ENCODE measurements at regions not wholly inside any gene's neighbourhood (a gene's known extent, or its start where the extent isn't known, plus 50 kb on each side); places are given as distances from the start of the nearest gene placed in this dataset.

DNA sequence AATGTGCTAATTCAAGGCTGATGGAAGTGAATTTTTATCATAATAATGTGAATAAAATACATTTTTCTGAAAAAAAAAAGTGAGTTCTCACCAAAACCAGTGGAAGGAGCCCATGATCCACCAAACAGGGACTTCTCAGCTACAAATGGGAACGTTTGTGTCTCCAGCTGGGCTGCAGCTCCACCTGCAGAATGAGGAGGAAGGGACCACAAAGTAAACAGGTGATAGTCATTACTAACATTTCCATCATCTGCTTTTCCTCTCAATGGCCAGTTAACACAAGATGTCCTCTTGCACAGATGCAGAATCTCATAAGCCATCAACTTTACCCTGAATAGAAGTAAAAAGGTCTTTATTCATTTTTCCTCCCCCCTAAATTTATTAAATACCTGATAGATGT lies 246.2 kb downstream of the MRPL39 start:
- TF ChIP-seq, protein P1, sequence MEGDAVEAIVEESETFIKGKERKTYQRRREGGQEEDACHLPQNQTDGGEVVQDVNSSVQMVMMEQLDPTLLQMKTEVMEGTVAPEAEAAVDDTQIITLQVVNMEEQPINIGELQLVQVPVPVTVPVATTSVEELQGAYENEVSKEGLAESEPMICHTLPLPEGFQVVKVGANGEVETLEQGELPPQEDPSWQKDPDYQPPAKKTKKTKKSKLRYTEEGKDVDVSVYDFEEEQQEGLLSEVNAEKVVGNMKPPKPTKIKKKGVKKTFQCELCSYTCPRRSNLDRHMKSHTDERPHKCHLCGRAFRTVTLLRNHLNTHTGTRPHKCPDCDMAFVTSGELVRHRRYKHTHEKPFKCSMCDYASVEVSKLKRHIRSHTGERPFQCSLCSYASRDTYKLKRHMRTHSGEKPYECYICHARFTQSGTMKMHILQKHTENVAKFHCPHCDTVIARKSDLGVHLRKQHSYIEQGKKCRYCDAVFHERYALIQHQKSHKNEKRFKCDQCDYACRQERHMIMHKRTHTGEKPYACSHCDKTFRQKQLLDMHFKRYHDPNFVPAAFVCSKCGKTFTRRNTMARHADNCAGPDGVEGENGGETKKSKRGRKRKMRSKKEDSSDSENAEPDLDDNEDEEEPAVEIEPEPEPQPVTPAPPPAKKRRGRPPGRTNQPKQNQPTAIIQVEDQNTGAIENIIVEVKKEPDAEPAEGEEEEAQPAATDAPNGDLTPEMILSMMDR (IDR thresholded peaks at IDR 0.05; ENCODE audit: low read length): no peak
- TF ChIP-seq EZH2 (optimal IDR thresholded peaks at IDR 0.05; ENCODE audit: low read depth, low read length): no peak
- TF ChIP-seq EZH2phosphoT487 (IDR thresholded peaks at IDR 0.05; ENCODE audit: low read length): no peak
